SH-SY5Y (cell line): ENCODE measurements at regions not wholly inside any gene's neighbourhood (a gene's known extent, or its start where the extent isn't known, plus 50 kb on each side); places are given as distances from the start of the nearest gene placed in this dataset.

Experiments used
- GATA2 ChIP-seq: IDR thresholded peaks from 2 replicates; pipeline ENCODE4 v1.6.1; 2011; ENCODE audit warnings: mild to moderate bottlenecking, low read depth, low read length
- GATA3 ChIP-seq: IDR thresholded peaks from 2 replicates; pipeline ENCODE4 v1.6.1; 2011; ENCODE audit warnings: low read depth, mild to moderate bottlenecking, low read length, moderate library complexity

DNA sequence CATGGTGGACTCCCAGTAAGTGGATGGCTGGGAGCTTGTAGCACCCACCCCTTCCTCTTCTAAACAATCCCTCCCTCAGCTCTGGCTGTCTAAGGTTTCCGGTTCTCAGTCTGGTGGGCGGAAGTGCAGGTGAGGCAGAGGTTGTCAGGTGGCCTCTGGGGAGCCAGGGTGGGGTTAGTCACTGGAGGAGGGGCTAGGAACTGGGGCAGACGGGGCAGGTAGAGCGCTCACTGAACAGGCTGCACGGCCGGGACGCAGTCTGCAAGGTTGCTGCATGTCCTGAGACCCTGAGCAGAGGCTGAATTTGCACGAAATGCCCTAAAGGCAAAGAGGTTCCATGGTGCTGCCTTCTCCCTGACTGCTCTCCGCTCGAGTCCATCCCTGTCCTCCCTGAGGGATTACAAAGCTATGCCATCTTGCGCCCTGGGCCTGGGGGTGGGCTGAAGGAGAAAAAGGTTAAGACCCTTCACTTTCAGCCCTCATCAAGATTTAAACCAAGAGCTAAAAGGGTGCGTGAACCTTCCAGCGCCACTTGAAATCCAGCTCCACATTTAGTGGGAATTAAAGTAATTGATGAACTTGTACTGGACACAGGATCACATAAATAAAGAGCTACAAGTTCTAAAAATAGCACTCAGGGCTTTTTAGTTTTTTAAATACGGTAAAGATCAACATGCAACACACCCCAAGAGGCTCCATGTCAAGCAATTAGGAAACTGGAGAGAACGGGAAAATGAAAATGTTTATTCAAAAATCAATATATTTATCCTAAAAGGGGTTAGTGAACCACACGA lies 62.3 kb upstream of the CTBP2 start:
- no peak for TF ChIP-seq GATA2
- no peak for TF ChIP-seq GATA3
